ENCODE measurements at regions not wholly inside any gene's neighbourhood (a gene's known extent, or its start where the extent isn't known, plus 50 kb on each side); places are given as distances from the start of the nearest gene placed in this dataset.

- dilution Hi-C loops (cut with MboI; ENCODE audit: extremely low pct_ligation_motif_present, low sequenced_read_pairs): no loop called here
- Histone ChIP-seq H3K9me1 (ENCODE audit: control insufficient read depth, extremely low read depth, insufficient read depth, low read length) (no peaks in the 10 kb centered on the region), H3K4me1 (ENCODE audit: control insufficient read depth, extremely low read depth, insufficient read depth, low read length) (no peaks in the 10 kb centered on the region), H3K4me3 (ENCODE audit: control insufficient read depth in 2 of 3, extremely low read depth in 1 of 3, insufficient read depth in 2 of 3, low read depth in 1 of 3, low read length in 3 of 3) (no peak overlapping the region), H2AFZ (ENCODE audit: control insufficient read depth, low read length) (no peak overlapping the region), H3K4me2 (ENCODE audit: control insufficient read depth, extremely low read depth, insufficient read depth, low read depth, low read length) (no peak overlapping the region), H3K36me3 (ENCODE audit: control insufficient read depth in 2 of 2, extremely low read depth in 1 of 2, insufficient read depth in 2 of 2, low read length in 2 of 2) (no peaks in the 10 kb centered on the region), H4K20me1 (ENCODE audit: control insufficient read depth, extremely low read depth, insufficient read depth, low read length) (no peaks in the 10 kb centered on the region), H3K27ac (ENCODE audit: control insufficient read depth, insufficient read depth, low read length) (no peak overlapping the region), H3K9ac (ENCODE audit: control insufficient read depth, extremely low read depth, insufficient read depth, low read length) (no peak overlapping the region), H3K79me2 (ENCODE audit: control insufficient read depth, insufficient read depth, low read length) (no peaks in the 10 kb centered on the region), H3K27me3 (ENCODE audit: control insufficient read depth, extremely low read depth, insufficient read depth, low read length) (no peaks in the 10 kb centered on the region), H3K9me3 (ENCODE audit: control insufficient read depth, low read depth, low read length) (peaks cover 2% of the 10 kb centered on the region)
- DNase-seq (ENCODE audit: low read depth, low spot score) (no peak), FAIRE-seq (no peak)
- TF ChIP-seq EZH2 (IDR thresholded peaks at IDR 0.05; ENCODE audit: low read length) (no peak), CTCF (optimal IDR thresholded peaks at IDR 0.05 in 1 of 3, IDR thresholded peaks at IDR 0.05 in 1 of 3, conservative IDR thresholded peaks at IDR 0.05 in 1 of 3; ENCODE audit: extremely low read depth in 1 of 3, insufficient read depth in 2 of 3, low read length in 3 of 3) (no peak)
Measured at GRCh38 chr6:165002358-165002757, 307.0 kb downstream of the C6orf118 start.

DNA sequence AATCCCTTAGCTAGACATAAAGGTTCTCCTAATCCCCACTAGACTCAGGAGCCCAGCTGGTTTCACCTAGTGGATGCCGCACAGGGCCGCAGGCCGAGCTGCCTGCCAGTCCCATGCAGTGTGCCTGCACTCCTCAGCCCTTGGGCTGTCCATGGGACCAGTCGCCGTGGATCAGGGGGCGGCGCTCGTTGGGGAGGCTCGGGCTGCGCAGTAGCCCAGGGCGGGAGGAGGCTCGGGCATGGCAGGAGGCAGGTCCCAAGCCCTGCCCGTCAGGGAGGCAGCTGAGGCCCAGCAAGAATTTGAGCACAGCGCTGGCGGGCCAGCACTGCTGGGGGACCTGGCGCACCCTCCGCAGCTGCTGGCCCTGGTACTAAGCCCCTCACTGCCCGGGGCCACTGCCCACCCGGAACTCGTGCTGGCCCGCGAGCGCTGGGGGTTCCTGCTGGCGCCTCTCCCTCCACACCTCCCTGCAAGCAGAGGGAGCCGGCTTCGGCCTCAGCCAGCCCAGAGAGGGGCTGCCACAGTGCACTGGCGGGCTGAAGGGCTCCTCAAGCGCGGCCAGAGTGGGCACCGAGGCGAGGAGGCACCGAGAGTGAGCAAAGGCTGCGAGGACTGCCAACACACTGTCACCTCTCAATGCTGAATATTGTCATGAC is 307.8 kb downstream of the C6orf118 start:
- H3K9me3 ChIP-seq (ENCODE audit: control insufficient read depth, low read depth, low read length): peaks cover 2% of the 10 kb centered on the region
- FAIRE-seq (no peak), DNase-seq (ENCODE audit: low read depth, low spot score) (no peak)
- no peak overlapping the region for H3K4me3 ChIP-seq (ENCODE audit: control insufficient read depth in 2 of 3, extremely low read depth in 1 of 3, insufficient read depth in 2 of 3, low read depth in 1 of 3, low read length in 3 of 3)
- no peak overlapping the region for H3K4me2 ChIP-seq (ENCODE audit: control insufficient read depth, extremely low read depth, insufficient read depth, low read depth, low read length)
- H2AFZ ChIP-seq (ENCODE audit: control insufficient read depth, low read length): no peak overlapping the region
- no peaks in the 10 kb centered on the region for H3K79me2 ChIP-seq (ENCODE audit: control insufficient read depth, insufficient read depth, low read length)
- dilution Hi-C loops (cut with MboI; ENCODE audit: extremely low pct_ligation_motif_present, low sequenced_read_pairs): no loop called here
- no peaks in the 10 kb centered on the region for H3K36me3 ChIP-seq (ENCODE audit: control insufficient read depth in 2 of 2, extremely low read depth in 1 of 2, insufficient read depth in 2 of 2, low read length in 2 of 2)
- no peaks in the 10 kb centered on the region for H3K27me3 ChIP-seq (ENCODE audit: control insufficient read depth, extremely low read depth, insufficient read depth, low read length)
- H3K4me1 ChIP-seq (ENCODE audit: control insufficient read depth, extremely low read depth, insufficient read depth, low read length): no peaks in the 10 kb centered on the region
- H3K27ac ChIP-seq (ENCODE audit: control insufficient read depth, insufficient read depth, low read length): no peak overlapping the region
- TF ChIP-seq CTCF (optimal IDR thresholded peaks at IDR 0.05 in 1 of 3, IDR thresholded peaks at IDR 0.05 in 1 of 3, conservative IDR thresholded peaks at IDR 0.05 in 1 of 3; ENCODE audit: extremely low read depth in 1 of 3, insufficient read depth in 2 of 3, low read length in 3 of 3) (no peak), EZH2 (IDR thresholded peaks at IDR 0.05; ENCODE audit: low read length) (no peak)
- H3K9me1 ChIP-seq (ENCODE audit: control insufficient read depth, extremely low read depth, insufficient read depth, low read length): no peaks in the 10 kb centered on the region
- H3K9ac ChIP-seq (ENCODE audit: control insufficient read depth, extremely low read depth, insufficient read depth, low read length): no peak overlapping the region
- no peaks in the 10 kb centered on the region for H4K20me1 ChIP-seq (ENCODE audit: control insufficient read depth, extremely low read depth, insufficient read depth, low read length)

All from keratinocyte (primary cell).